Right lobe of liver (tissue), 6 donors: ENCODE measurements at regions not wholly inside any gene's neighbourhood (a gene's known extent, or its start where the extent isn't known, plus 50 kb on each side); places are given as distances from the start of the nearest gene placed in this dataset.

Source experiments
- ATAC-seq, 4 donors: fragments of 200-7000 bp; cut with Tn5 transposase; one replicate each; pipeline ENCODE4 v1.9.1; 2020; ENCODE audit warnings: mild to moderate bottlenecking in 4 of 4, moderate library complexity in 4 of 4
- DNase-seq, 3 donors: peaks; one replicate each; pipeline ENCODE4 v3.0.0-alpha.2; 2020
- H3K27ac ChIP-seq, 3 donors: fragments of 200-600 bp; one replicate each; pipeline ENCODE4 v1.8.0; 2022
- H3K27me3 ChIP-seq, 2 donors: fragments of 200-600 bp; one replicate each; pipeline ENCODE4 v1.8.0; 2022
- H3K36me3 ChIP-seq, 4 donors: fragments of 200-600 bp; sonication (generic) in 1 of 4; one replicate each; pipeline versions ENCODE4 v1.5.1 to v1.8.0; 2017 to 2022; ENCODE audit warnings: control low read depth in 1 of 4
- H3K4me1 ChIP-seq, 4 donors: fragments of 200-600 bp; sonication (generic) in 1 of 4; one replicate each; pipeline versions ENCODE4 v1.5.1 to v1.8.0; 2017 to 2022; ENCODE audit warnings: control low read depth in 1 of 4
- H3K4me3 ChIP-seq, 3 donors: fragments of 200-600 bp; one replicate each; pipeline ENCODE4 v1.8.0; 2022
- H3K9me3 ChIP-seq, 4 donors: fragments of 200-600 bp; sonication (generic) in 1 of 4; one replicate each; pipeline versions ENCODE4 v1.5.1 to v1.8.0; 2017 to 2022; ENCODE audit warnings: control low read depth in 1 of 4
- POLR2A ChIP-seq: fragments of 450-650 bp; IDR thresholded peaks from one replicate; pipeline ENCODE4 v1.6.1; 2017; ENCODE audit warnings: antibody characterized with exemption, mild to moderate bottlenecking
- WGBS: methylation state at CpG from one replicate; pipeline ENCODE4 v1.1.6; 2018; ENCODE audit warnings: low coverage, low lambda C conversion rate; ENCODE audit not compliant: insufficient coverage; ENCODE audit errors: missing lambda C conversion rate; 5-methylcytosine and 5-hydroxymethylcytosine counted together
- intact Hi-C, 2 donors: fragments of 100-400 bp; cut with DNase I; formaldehyde crosslinking; loops; one replicate each; pipeline versions ENCODE4 v1.11.2 to v1.14.1; 2022
- TF ChIP-seq, protein P1 (sequence below), 4 donors: fragments of 200-600 bp in 3 of 4; fragments of 450-650 bp in 1 of 4; IDR thresholded peaks; one replicate each; pipeline versions ENCODE4 v1.5.1 to v1.8.0; 2016 to 2022; ENCODE audit warnings: antibody characterized with exemption in 4 of 4, mild to moderate bottlenecking in 2 of 4
- donor health status: DM: no; HTN: yes; CAD: no.
- donor health status: DM: no; HTN: no; CAD: no.
- donor health status: DM: no; HTN: no; CAD: no.
- donor health status: DM: no; HTN: yes; CAD: no.
- donor health status: DM: no; HTN: yes; CAD: no.

GRCh38 chr14:75361751-75362433, 65.9 kb upstream of the JDP2 start:
- H3K27me3 ChIP-seq, result no peaks in the 10 kb centered on the region
- H3K36me3 ChIP-seq, result no peaks in the 10 kb centered on the region
- TF ChIP-seq, protein P1, sequence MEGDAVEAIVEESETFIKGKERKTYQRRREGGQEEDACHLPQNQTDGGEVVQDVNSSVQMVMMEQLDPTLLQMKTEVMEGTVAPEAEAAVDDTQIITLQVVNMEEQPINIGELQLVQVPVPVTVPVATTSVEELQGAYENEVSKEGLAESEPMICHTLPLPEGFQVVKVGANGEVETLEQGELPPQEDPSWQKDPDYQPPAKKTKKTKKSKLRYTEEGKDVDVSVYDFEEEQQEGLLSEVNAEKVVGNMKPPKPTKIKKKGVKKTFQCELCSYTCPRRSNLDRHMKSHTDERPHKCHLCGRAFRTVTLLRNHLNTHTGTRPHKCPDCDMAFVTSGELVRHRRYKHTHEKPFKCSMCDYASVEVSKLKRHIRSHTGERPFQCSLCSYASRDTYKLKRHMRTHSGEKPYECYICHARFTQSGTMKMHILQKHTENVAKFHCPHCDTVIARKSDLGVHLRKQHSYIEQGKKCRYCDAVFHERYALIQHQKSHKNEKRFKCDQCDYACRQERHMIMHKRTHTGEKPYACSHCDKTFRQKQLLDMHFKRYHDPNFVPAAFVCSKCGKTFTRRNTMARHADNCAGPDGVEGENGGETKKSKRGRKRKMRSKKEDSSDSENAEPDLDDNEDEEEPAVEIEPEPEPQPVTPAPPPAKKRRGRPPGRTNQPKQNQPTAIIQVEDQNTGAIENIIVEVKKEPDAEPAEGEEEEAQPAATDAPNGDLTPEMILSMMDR (IDR thresholded peaks at IDR 0.05), result no peak
- TF ChIP-seq POLR2A, result no peak
- H3K27ac ChIP-seq, result no peak overlapping the region
- intact Hi-C loops, result no loop called here
- peak in 2 of 4 donors; percentile 10 to 19 for ATAC-seq
- DNase-seq, result no peak
- H3K4me1 ChIP-seq, result peaks cover 0 to 10% (median 5%) of the 10 kb centered on the region in 4 donors
- H3K9me3 ChIP-seq, result no peaks in the 10 kb centered on the region
- no peak overlapping the region for H3K4me3 ChIP-seq
- WGBS, result 84% methylated on average over 3 of the region's 7 CpGs

- peaks cover 0 to 10% (median 5%) of the 10 kb centered on the region in 4 donors for H3K4me1 ChIP-seq
- ATAC-seq (no peak), DNase-seq (peak in 1 of 3 donors; percentile 23)
- no peak overlapping the region for H3K4me3 ChIP-seq
- WGBS, result no CpG with 5 or more reads among the region's 5 CpGs
- intact Hi-C loops, result no loop called here
- H3K36me3 ChIP-seq, result no peaks in the 10 kb centered on the region
- no peak for TF ChIP-seq POLR2A
- TF ChIP-seq, protein P1 (IDR thresholded peaks at IDR 0.05), result no peak
- no peaks in the 10 kb centered on the region for H3K9me3 ChIP-seq
- no peaks in the 10 kb centered on the region for H3K27me3 ChIP-seq
- H3K27ac ChIP-seq, result no peak overlapping the region
These were observed 64.7 kb upstream of the JDP2 start for GRCh38 chr14:75363130-75363529.

DNA sequence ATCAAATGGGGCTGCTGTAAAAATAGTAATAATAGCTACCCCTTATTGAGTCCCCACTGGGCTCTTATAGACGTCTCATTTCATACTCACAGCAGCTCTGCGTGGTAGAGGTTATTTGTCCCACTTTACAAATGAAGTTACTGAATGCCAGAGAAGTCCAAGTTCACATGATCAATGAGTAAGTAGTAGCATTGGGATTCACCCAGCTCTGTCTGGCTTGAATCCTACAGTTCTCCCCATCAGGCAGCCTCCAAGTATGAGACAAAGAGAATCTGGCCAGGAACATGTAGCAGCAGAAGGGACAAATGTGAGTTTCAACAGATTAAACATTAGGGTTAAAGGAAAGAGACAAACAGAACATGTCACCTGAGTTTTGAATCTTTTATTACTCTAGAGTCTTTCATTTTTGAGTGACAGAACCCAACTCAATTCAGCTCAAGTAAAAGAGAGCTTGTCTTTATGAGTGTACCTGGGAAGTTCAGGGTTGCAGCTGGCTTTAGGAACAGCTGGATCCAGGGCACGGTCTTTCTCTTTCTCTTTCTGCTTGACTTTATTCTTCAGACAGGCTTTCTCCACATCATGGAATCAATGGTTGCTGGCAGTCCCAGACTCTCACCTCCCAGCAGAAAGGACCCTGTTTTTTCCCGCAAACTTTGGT, 64.1 kb upstream of the JDP2 start:
- ATAC-seq (peak in 1 of 4 donors; percentile 19), DNase-seq (peak in 1 of 3 donors; percentile 2)
- H3K4me1 ChIP-seq, result peaks cover 0 to 9% (median 4%) of the 10 kb centered on the region in 4 donors
- H3K36me3 ChIP-seq, result no peaks in the 10 kb centered on the region
- 85% methylated on average over 4 of the region's 4 CpGs for WGBS
- H3K4me3 ChIP-seq, result no peak overlapping the region
- H3K9me3 ChIP-seq, result no peaks in the 10 kb centered on the region
- TF ChIP-seq, protein P1 (IDR thresholded peaks at IDR 0.05), result no peak
- no peak for TF ChIP-seq POLR2A
- no peak overlapping the region for H3K27ac ChIP-seq
- no peaks in the 10 kb centered on the region for H3K27me3 ChIP-seq
- intact Hi-C loops, result no loop called here

- Histone ChIP-seq H3K36me3 (no peaks in the 10 kb centered on the region), H3K4me3 (no peak overlapping the region), H3K4me1 (no peaks in the 10 kb centered on the region), H3K27me3 (no peaks in the 10 kb centered on the region), H3K27ac (no peak overlapping the region), H3K9me3 (no peaks in the 10 kb centered on the region)
- intact Hi-C loops, result no loop called here
- no peak for TF ChIP-seq POLR2A
- TF ChIP-seq, protein P1 (IDR thresholded peaks at IDR 0.05), result no peak
- 31% methylated on average over 2 of the region's 2 CpGs for WGBS
- ATAC-seq (no peak), DNase-seq (no peak)
These were observed 62.7 kb upstream of the JDP2 start for GRCh38 chr14:75365116-75365515.
